Right atrium auricular region (tissue), 2 donors: ENCODE measurements at regions not wholly inside any gene's neighbourhood (a gene's known extent, or its start where the extent isn't known, plus 50 kb on each side); places are given as distances from the start of the nearest gene placed in this dataset.
"Not testable (repeated sequence)": the region's sequence is repeated elsewhere in the genome, so short reads cannot be mapped to it uniquely, and the experiment has no call there.

ENCODE experiments used
- DNase-seq: peaks from one replicate; pipeline ENCODE4 v3.0.0-alpha.2; 2019; ENCODE audit warnings: low spot score
- H3K27ac ChIP-seq, 2 donors: fragments of 200-600 bp; sonication (generic); 1 replicate in 1 of 2; 2 replicates in 1 of 2; pipeline ENCODE4 v1.5.1; 2016 to 2019
- H3K27me3 ChIP-seq, 2 donors: fragments of 200-600 bp; sonication (generic); one replicate each; pipeline versions ENCODE4 v1.5.1 to v1.6.0; 2017 to 2019
- H3K36me3 ChIP-seq: fragments of 200-600 bp; sonication (generic); one replicate; pipeline ENCODE4 v1.5.1; 2016
- H3K4me1 ChIP-seq, 2 donors: fragments of 200-600 bp; sonication (generic); one replicate each; pipeline versions ENCODE4 v1.5.1 to v1.6.0; 2017 to 2019
- H3K4me3 ChIP-seq, 2 donors: fragments of 200-600 bp; sonication (generic); 1 replicate in 1 of 2; 2 replicates in 1 of 2; pipeline ENCODE4 v1.5.1; 2017 to 2019; ENCODE audit warnings: mild to moderate bottlenecking in 1 of 2, moderate library complexity in 1 of 2
- H3K9me3 ChIP-seq, 2 donors: fragments of 200-600 bp; sonication (generic); one replicate each; pipeline ENCODE4 v1.5.1; 2019
- TF ChIP-seq, protein P1 (sequence below), 2 donors: fragments of 200-600 bp; sonication (generic); IDR thresholded peaks; one replicate each; pipeline ENCODE4 v1.5.1; 2019; ENCODE audit warnings: antibody characterized with exemption in 2 of 2

DNA sequence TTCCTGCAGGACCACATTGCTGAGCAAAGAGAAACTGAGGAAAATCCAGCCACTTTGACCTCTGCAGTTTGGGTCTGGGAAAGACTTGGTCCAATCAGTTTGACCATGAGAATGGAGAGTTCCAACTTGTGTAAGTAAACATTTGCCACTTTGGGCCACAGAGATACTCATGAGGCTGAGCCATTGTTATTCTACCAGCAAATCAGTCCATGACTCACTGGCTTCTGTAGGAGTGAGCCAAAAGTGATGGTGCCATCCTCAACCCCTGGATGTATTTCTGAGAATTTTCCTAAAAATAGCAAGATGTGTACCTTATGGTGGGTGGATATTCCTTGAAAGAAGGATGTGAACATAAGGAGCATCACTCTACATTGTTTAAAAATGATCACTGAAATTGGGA, 192.9 kb upstream of the OR4E1 start:
- DNase-seq = no peak
- Histone ChIP-seq H3K36me3 (no peaks in the 10 kb centered on the region), H3K27ac (no peak overlapping the region), H3K27me3 (no peaks in the 10 kb centered on the region), H3K9me3 (no peaks in the 10 kb centered on the region), H3K4me3 (no peak overlapping the region), H3K4me1 (no peaks in the 10 kb centered on the region)
- TF ChIP-seq, protein P1, sequence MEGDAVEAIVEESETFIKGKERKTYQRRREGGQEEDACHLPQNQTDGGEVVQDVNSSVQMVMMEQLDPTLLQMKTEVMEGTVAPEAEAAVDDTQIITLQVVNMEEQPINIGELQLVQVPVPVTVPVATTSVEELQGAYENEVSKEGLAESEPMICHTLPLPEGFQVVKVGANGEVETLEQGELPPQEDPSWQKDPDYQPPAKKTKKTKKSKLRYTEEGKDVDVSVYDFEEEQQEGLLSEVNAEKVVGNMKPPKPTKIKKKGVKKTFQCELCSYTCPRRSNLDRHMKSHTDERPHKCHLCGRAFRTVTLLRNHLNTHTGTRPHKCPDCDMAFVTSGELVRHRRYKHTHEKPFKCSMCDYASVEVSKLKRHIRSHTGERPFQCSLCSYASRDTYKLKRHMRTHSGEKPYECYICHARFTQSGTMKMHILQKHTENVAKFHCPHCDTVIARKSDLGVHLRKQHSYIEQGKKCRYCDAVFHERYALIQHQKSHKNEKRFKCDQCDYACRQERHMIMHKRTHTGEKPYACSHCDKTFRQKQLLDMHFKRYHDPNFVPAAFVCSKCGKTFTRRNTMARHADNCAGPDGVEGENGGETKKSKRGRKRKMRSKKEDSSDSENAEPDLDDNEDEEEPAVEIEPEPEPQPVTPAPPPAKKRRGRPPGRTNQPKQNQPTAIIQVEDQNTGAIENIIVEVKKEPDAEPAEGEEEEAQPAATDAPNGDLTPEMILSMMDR (IDR thresholded peaks at IDR 0.05) = no peak

DNA sequence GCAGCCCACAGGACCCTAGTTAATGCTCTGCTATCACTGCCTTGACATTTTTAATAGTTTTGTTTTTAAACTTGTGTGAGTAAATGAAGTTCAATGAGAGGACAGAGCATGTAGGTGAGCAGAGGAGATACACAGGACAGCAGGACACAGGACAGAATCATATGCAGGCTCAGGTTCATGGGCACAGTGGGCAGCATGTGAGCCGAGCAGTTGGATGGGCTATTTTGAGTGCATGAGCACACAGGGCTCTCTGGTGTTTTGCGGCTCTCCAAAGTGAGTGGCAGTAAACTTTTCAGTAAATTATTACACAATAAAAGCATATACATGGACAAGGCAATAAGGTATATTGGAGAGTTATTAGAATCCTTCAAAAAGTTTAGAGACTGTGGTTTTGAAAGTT, 189.7 kb upstream of the OR4E1 start:
- no peak overlapping the region for H3K4me3 ChIP-seq
- H3K36me3 ChIP-seq = no peaks in the 10 kb centered on the region
- H3K27ac ChIP-seq = no peak overlapping the region
- TF ChIP-seq, protein P1 (IDR thresholded peaks at IDR 0.05) = no peak
- H3K27me3 ChIP-seq = no peaks in the 10 kb centered on the region
- H3K9me3 ChIP-seq = no peaks in the 10 kb centered on the region
- H3K4me1 ChIP-seq = no peaks in the 10 kb centered on the region
- no peak for DNase-seq

DNA sequence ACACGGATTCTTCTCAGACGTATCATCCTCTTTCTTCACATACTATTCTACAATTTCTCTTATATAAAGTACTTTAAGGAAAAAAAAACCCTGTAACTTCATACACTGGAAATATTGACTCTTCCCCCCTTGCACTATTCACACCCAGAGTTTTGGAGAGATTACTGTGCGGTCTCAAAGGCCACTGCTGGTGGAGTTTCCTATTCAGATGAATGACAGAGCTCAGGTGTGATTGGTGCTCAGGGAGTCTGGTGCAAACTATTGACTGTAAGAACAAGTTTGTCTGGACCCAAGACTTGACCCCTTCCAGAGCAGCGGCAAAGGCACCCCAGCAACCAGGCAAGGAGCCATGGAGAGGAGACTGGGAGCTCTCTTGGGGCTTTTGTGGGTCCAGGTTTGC, 187.5 kb upstream of the OR4E1 start:
- no peaks in the 10 kb centered on the region for H3K27me3 ChIP-seq
- no peak for DNase-seq
- no peaks in the 10 kb centered on the region for H3K36me3 ChIP-seq
- no peak overlapping the region for H3K27ac ChIP-seq
- H3K4me1 ChIP-seq = no peaks in the 10 kb centered on the region
- no peak overlapping the region for H3K4me3 ChIP-seq
- TF ChIP-seq, protein P1 (IDR thresholded peaks at IDR 0.05) = no peak
- H3K9me3 ChIP-seq = no peaks in the 10 kb centered on the region

DNA sequence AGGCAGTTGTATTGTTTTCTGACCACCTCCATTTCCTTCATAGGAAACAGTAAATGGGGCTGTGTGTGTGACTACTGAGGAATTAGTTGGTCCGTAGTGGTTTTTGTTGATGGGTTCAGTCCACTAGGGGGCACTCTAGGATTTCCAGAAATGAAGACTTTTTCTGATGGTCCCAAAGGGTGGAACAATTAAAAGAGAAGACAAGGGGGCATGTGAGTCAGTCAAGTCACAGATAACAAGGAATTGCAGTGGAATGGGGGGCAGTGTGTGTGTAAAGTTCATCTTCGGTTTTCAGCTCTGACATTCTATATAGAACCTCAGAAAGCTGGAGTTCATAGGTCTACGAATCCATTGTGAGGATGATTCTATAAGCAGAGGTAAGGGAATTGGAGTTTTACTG, 186.6 kb upstream of the OR4E1 start:
- no peaks in the 10 kb centered on the region for H3K36me3 ChIP-seq
- DNase-seq = no peak
- no peak overlapping the region for H3K27ac ChIP-seq
- no peaks in the 10 kb centered on the region for H3K27me3 ChIP-seq
- no peaks in the 10 kb centered on the region for H3K9me3 ChIP-seq
- H3K4me1 ChIP-seq = no peaks in the 10 kb centered on the region
- no peak overlapping the region for H3K4me3 ChIP-seq
- TF ChIP-seq, protein P1 (IDR thresholded peaks at IDR 0.05) = peak in 1 of 2 donors; percentile 18

DNA sequence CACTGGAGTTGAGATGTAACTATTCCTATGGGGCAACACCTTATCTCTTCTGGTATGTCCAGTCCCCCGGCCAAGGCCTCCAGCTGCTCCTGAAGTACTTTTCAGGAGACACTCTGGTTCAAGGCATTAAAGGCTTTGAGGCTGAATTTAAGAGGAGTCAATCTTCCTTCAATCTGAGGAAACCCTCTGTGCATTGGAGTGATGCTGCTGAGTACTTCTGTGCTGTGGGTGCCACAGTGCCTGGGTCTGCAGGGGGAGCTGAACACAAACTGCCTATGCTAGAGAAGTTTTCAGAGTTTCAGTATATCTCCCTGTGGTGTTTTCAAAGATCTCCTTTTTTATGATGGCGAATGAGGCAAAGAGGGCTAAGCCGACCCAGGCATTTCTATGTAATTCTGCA, 179.2 kb upstream of the OR4E1 start:
- no peak for DNase-seq
- Histone ChIP-seq H3K4me1 (no peaks in the 10 kb centered on the region), H3K9me3 (no peaks in the 10 kb centered on the region), H3K27me3 (no peaks in the 10 kb centered on the region), H3K4me3 (no peak overlapping the region), H3K36me3 (no peaks in the 10 kb centered on the region), H3K27ac (no peak overlapping the region)
- TF ChIP-seq, protein P1 (IDR thresholded peaks at IDR 0.05) = no peak

DNA sequence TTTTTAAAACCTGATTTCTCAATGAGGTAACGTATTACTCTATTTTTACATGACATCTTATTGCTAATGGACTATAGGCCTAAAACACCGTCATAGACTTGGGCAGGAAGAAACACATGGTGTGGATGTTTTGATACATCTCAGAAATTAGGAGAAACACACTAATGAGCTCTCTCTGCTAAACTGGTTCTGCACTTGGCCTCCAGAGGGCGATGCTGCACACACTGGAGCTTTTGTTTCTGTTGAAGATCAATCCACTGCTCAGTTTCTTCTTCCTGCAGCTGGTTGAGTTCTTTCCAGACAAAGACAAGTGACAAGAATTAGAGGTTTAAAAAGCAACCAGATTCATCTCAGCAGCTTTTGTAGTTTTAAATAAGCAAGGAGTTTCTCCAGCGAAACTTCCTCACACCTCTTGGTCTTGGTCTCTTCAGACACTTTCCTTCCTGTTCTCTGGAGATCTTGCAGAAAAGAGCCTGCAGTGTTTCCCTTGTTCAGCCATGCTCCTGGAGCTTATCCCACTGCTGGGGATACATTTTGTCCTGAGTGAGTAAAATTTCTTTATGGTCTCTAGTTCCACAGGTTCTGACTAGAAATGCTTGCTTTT, 178.5 kb upstream of the OR4E1 start:
- no peak for DNase-seq
- Histone ChIP-seq H3K4me1 (no peaks in the 10 kb centered on the region), H3K27ac (no peak overlapping the region), H3K27me3 (no peaks in the 10 kb centered on the region), H3K36me3 (no peaks in the 10 kb centered on the region), H3K4me3 (no peak overlapping the region), H3K9me3 (no peaks in the 10 kb centered on the region)
- TF ChIP-seq, protein P1 (IDR thresholded peaks at IDR 0.05) = peak in 1 of 2 donors; percentile 62

DNA sequence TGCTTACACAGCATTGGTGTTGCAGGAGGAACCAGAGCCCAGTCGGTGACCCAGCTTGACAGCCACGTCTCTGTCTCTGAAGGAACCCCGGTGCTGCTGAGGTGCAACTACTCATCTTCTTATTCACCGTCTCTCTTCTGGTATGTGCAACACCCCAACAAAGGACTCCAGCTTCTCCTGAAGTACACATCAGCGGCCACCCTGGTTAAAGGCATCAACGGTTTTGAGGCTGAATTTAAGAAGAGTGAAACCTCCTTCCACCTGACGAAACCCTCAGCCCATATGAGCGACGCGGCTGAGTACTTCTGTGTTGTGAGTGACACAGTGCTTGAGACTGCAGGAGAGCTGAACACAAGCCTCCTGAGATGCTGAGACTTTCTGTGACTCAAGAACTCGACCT, 173.3 kb upstream of the OR4E1 start:
- H3K9me3 ChIP-seq, H3K27me3 ChIP-seq, H3K4me1 ChIP-seq, H3K36me3 ChIP-seq, H3K4me3 ChIP-seq, H3K27ac ChIP-seq, DNase-seq: not testable (repeated sequence)
